Activated CD4-positive, alpha-beta T cell treated with anti-CD3 and anti-CD28 coated beads, Interleukin-2, amount 50 U/mL, for 24 hours (primary cell): ENCODE measurements at regions not wholly inside any gene's neighbourhood (a gene's known extent, or its start where the extent isn't known, plus 50 kb on each side); places are given as distances from the start of the nearest gene placed in this dataset.

Source experiments
- DNase-seq, 2 donors: peaks; one replicate each; pipeline ENCODE4 v3.0.0-alpha.2; 2020; ENCODE audit warnings: low read depth in 1 of 2, low spot score in 1 of 2

- peak in 1 of 2 donors; percentile 1 for DNase-seq
Measured at GRCh38 chrX:39133971-39134370, 332.7 kb downstream of the MID1IP1 start.

- DNase-seq: no peak
Measured at GRCh38 chrX:39137363-39137954, 336.2 kb downstream of the MID1IP1 start.

- DNase-seq: no peak
Measured at GRCh38 chrX:39140581-39140980, 339.3 kb downstream of the MID1IP1 start.

- no peak for DNase-seq
Measured at GRCh38 chrX:39144323-39144722, 343.1 kb downstream of the MID1IP1 start.

- no peak for DNase-seq
Measured at GRCh38 chrX:39144956-39145355, 343.7 kb downstream of the MID1IP1 start.

GRCh38 chrX:39145859-39146258 is 344.6 kb downstream of the MID1IP1 start:
- DNase-seq: no peak

- peak; percentile 35 to 44 for DNase-seq
Measured at GRCh38 chrX:39149761-39150160, 348.5 kb downstream of the MID1IP1 start.

GRCh38 chrX:39150220-39150619 is 349.0 kb downstream of the MID1IP1 start:
- DNase-seq: no peak

GRCh38 chrX:39150621-39151020 is 349.4 kb downstream of the MID1IP1 start:
- no peak for DNase-seq

- DNase-seq: no peak
Measured at GRCh38 chrX:39152106-39152649, 350.9 kb downstream of the MID1IP1 start.

GRCh38 chrX:39156051-39156450 is 354.8 kb downstream of the MID1IP1 start:
- DNase-seq: no peak

GRCh38 chrX:39157006-39157405 is 355.7 kb downstream of the MID1IP1 start:
- no peak for DNase-seq

- no peak for DNase-seq
Measured at GRCh38 chrX:39157796-39158195, 356.5 kb downstream of the MID1IP1 start.

- no peak for DNase-seq
Measured at GRCh38 chrX:39158801-39159657, 357.8 kb downstream of the MID1IP1 start.

- DNase-seq: no peak
Measured at GRCh38 chrX:39159921-39160507, 358.8 kb downstream of the MID1IP1 start.

GRCh38 chrX:39161611-39162255 is 360.5 kb downstream of the MID1IP1 start:
- DNase-seq: no peak

GRCh38 chrX:39162322-39162735 is 361.1 kb downstream of the MID1IP1 start:
- DNase-seq: peak; percentile 6 to 30

- no peak for DNase-seq
Measured at GRCh38 chrX:39163581-39164126, 362.4 kb downstream of the MID1IP1 start.

- no peak for DNase-seq
Measured at GRCh38 chrX:39164212-39164611, 363.0 kb downstream of the MID1IP1 start.

- no peak for DNase-seq
Measured at GRCh38 chrX:39165185-39165584, 363.9 kb downstream of the MID1IP1 start.

GRCh38 chrX:39165773-39166172 is 364.5 kb downstream of the MID1IP1 start:
- DNase-seq: no peak
